ENCODE measurements at regions not wholly inside any gene's neighbourhood (a gene's known extent, or its start where the extent isn't known, plus 50 kb on each side); places are given as distances from the start of the nearest gene placed in this dataset.
"Not testable (repeated sequence)": the region's sequence is repeated elsewhere in the genome, so short reads cannot be mapped to it uniquely, and the experiment has no call there.

GRCh38 chr4:114262421-114262820 is 283.0 kb upstream of the ARSJ start:
- intact Hi-C loops (cut with micrococcal nuclease); H3K4me3 Mint-ChIP-seq; H3K9me3 Mint-ChIP-seq: not testable (repeated sequence)

GRCh38 chr4:114263233-114263632 is 283.8 kb upstream of the ARSJ start:
- Mint-ChIP-seq H3K4me3 (no peak overlapping the region), H3K27me3 (no peaks in the 10 kb centered on the region), H3K4me1 (ENCODE audit: low read depth) (no peaks in the 10 kb centered on the region), H3K9me3 (no peaks in the 10 kb centered on the region), H3K27ac (no peak overlapping the region), H3K36me3 (ENCODE audit: low read depth) (no peaks in the 10 kb centered on the region)
- intact Hi-C loops (cut with micrococcal nuclease), result loop anchor here (1.0 kb wide), 1 partner anchor 10 kb away; no protein-coding TSS in a partner anchor

More at GRCh38 chr4:114262421-114262820, 283.0 kb upstream of the ARSJ start:
- not testable (repeated sequence) for H3K27ac Mint-ChIP-seq; H3K4me1 Mint-ChIP-seq (ENCODE audit: low read depth); H3K36me3 Mint-ChIP-seq (ENCODE audit: low read depth); H3K27me3 Mint-ChIP-seq

GRCh38 chr4:114264452-114264851 is 285.0 kb upstream of the ARSJ start:
- H3K36me3 Mint-ChIP-seq (ENCODE audit: low read depth), result no peaks in the 10 kb centered on the region
- H3K27ac Mint-ChIP-seq, result no peak overlapping the region
- H3K9me3 Mint-ChIP-seq, result no peaks in the 10 kb centered on the region
- H3K4me1 Mint-ChIP-seq (ENCODE audit: low read depth), result no peaks in the 10 kb centered on the region
- no peaks in the 10 kb centered on the region for H3K27me3 Mint-ChIP-seq
- H3K4me3 Mint-ChIP-seq, result no peak overlapping the region
- intact Hi-C loops (cut with micrococcal nuclease), result no loop called here

- Mint-ChIP-seq H3K27me3 (no peaks in the 10 kb centered on the region), H3K4me1 (ENCODE audit: low read depth) (no peaks in the 10 kb centered on the region), H3K36me3 (ENCODE audit: low read depth) (no peaks in the 10 kb centered on the region), H3K4me3 (no peak overlapping the region), H3K9me3 (no peaks in the 10 kb centered on the region), H3K27ac (no peak overlapping the region)
- intact Hi-C loops (cut with micrococcal nuclease), result no loop called here
Observed at GRCh38 chr4:114264877-114265291, 285.4 kb upstream of the ARSJ start.

- no peaks in the 10 kb centered on the region for H3K36me3 Mint-ChIP-seq (ENCODE audit: low read depth)
- no peaks in the 10 kb centered on the region for H3K4me1 Mint-ChIP-seq (ENCODE audit: low read depth)
- no peaks in the 10 kb centered on the region for H3K27me3 Mint-ChIP-seq
- H3K9me3 Mint-ChIP-seq, result no peaks in the 10 kb centered on the region
- no peak overlapping the region for H3K27ac Mint-ChIP-seq
- H3K4me3 Mint-ChIP-seq, result no peak overlapping the region
- intact Hi-C loops (cut with micrococcal nuclease), result no loop called here
Observed at GRCh38 chr4:114265342-114265741, 285.9 kb upstream of the ARSJ start.

GRCh38 chr4:114267976-114268375 is 288.5 kb upstream of the ARSJ start:
- intact Hi-C loops (cut with micrococcal nuclease), result no loop called here
- Mint-ChIP-seq H3K36me3 (ENCODE audit: low read depth) (no peaks in the 10 kb centered on the region), H3K4me1 (ENCODE audit: low read depth) (no peaks in the 10 kb centered on the region), H3K27ac (no peak overlapping the region), H3K4me3 (no peak overlapping the region), H3K27me3 (no peaks in the 10 kb centered on the region), H3K9me3 (no peaks in the 10 kb centered on the region)

- no peaks in the 10 kb centered on the region for H3K27me3 Mint-ChIP-seq
- H3K27ac Mint-ChIP-seq, result no peak overlapping the region
Observed at GRCh38 chr4:114271031-114271430, 291.6 kb upstream of the ARSJ start.

GRCh38 chr4:114272226-114272625 is 292.8 kb upstream of the ARSJ start:
- H3K27ac Mint-ChIP-seq, result no peak overlapping the region
- H3K4me3 Mint-ChIP-seq, result no peak overlapping the region

More at GRCh38 chr4:114271031-114271430, 291.6 kb upstream of the ARSJ start:
- intact Hi-C loops (cut with micrococcal nuclease), result no loop called here
- Mint-ChIP-seq H3K9me3 (no peaks in the 10 kb centered on the region), H3K4me1 (ENCODE audit: low read depth) (no peaks in the 10 kb centered on the region), H3K36me3 (ENCODE audit: low read depth) (no peaks in the 10 kb centered on the region), H3K4me3 (no peak overlapping the region)

GRCh38 chr4:114273238-114273637 is 293.8 kb upstream of the ARSJ start:
- H3K27me3 Mint-ChIP-seq, result no peaks in the 10 kb centered on the region
- H3K9me3 Mint-ChIP-seq, result peaks cover under 1% of the 10 kb centered on the region
- intact Hi-C loops (cut with micrococcal nuclease), result no loop called here

More at GRCh38 chr4:114272226-114272625, 292.8 kb upstream of the ARSJ start:
- intact Hi-C loops (cut with micrococcal nuclease), result no loop called here
- H3K9me3 Mint-ChIP-seq, result no peaks in the 10 kb centered on the region
- H3K36me3 Mint-ChIP-seq (ENCODE audit: low read depth), result no peaks in the 10 kb centered on the region
- H3K4me1 Mint-ChIP-seq (ENCODE audit: low read depth), result no peaks in the 10 kb centered on the region
- H3K27me3 Mint-ChIP-seq, result no peaks in the 10 kb centered on the region

GRCh38 chr4:114277690-114278089 is 298.2 kb upstream of the ARSJ start:
- Mint-ChIP-seq H3K9me3 (peaks cover 7% of the 10 kb centered on the region), H3K4me1 (ENCODE audit: low read depth) (no peaks in the 10 kb centered on the region), H3K27ac (no peak overlapping the region), H3K36me3 (ENCODE audit: low read depth) (no peaks in the 10 kb centered on the region), H3K4me3 (no peak overlapping the region), H3K27me3 (no peaks in the 10 kb centered on the region)
- intact Hi-C loops (cut with micrococcal nuclease), result no loop called here

More at GRCh38 chr4:114273238-114273637, 293.8 kb upstream of the ARSJ start:
- Mint-ChIP-seq H3K36me3 (ENCODE audit: low read depth) (no peaks in the 10 kb centered on the region), H3K4me3 (no peak overlapping the region), H3K4me1 (ENCODE audit: low read depth) (no peaks in the 10 kb centered on the region), H3K27ac (no peak overlapping the region)

- no peak overlapping the region for H3K4me3 Mint-ChIP-seq
- H3K4me1 Mint-ChIP-seq (ENCODE audit: low read depth), result no peaks in the 10 kb centered on the region
- H3K27ac Mint-ChIP-seq, result no peak overlapping the region
- H3K27me3 Mint-ChIP-seq, result no peaks in the 10 kb centered on the region
- H3K9me3 Mint-ChIP-seq, result peaks cover 7% of the 10 kb centered on the region
- intact Hi-C loops (cut with micrococcal nuclease), result no loop called here
- no peaks in the 10 kb centered on the region for H3K36me3 Mint-ChIP-seq (ENCODE audit: low read depth)
Observed at GRCh38 chr4:114279066-114279465, 299.6 kb upstream of the ARSJ start.

- H3K36me3 Mint-ChIP-seq (ENCODE audit: low read depth), result no peaks in the 10 kb centered on the region
- H3K27me3 Mint-ChIP-seq, result no peaks in the 10 kb centered on the region
- intact Hi-C loops (cut with micrococcal nuclease), result no loop called here
- H3K4me3 Mint-ChIP-seq, result no peak overlapping the region
- H3K9me3 Mint-ChIP-seq, result peaks cover 7% of the 10 kb centered on the region
- H3K27ac Mint-ChIP-seq, result no peak overlapping the region
- H3K4me1 Mint-ChIP-seq (ENCODE audit: low read depth), result no peaks in the 10 kb centered on the region
Observed at GRCh38 chr4:114279711-114280110, 300.3 kb upstream of the ARSJ start.

GRCh38 chr4:114280645-114281044 is 301.2 kb upstream of the ARSJ start:
- no peaks in the 10 kb centered on the region for H3K36me3 Mint-ChIP-seq (ENCODE audit: low read depth)
- no peak overlapping the region for H3K27ac Mint-ChIP-seq
- H3K4me1 Mint-ChIP-seq (ENCODE audit: low read depth), result no peaks in the 10 kb centered on the region
- H3K27me3 Mint-ChIP-seq, result no peaks in the 10 kb centered on the region
- peaks cover 7% of the 10 kb centered on the region for H3K9me3 Mint-ChIP-seq
- no peak overlapping the region for H3K4me3 Mint-ChIP-seq
- intact Hi-C loops (cut with micrococcal nuclease), result no loop called here

GRCh38 chr4:114281164-114281960 is 301.9 kb upstream of the ARSJ start:
- Mint-ChIP-seq H3K9me3 (peaks cover 7% of the 10 kb centered on the region), H3K4me3 (no peak overlapping the region), H3K27me3 (no peaks in the 10 kb centered on the region), H3K4me1 (ENCODE audit: low read depth) (no peaks in the 10 kb centered on the region), H3K36me3 (ENCODE audit: low read depth) (no peaks in the 10 kb centered on the region), H3K27ac (no peak overlapping the region)
- intact Hi-C loops (cut with micrococcal nuclease), result no loop called here

GRCh38 chr4:114282937-114283336 is 303.5 kb upstream of the ARSJ start:
- peaks cover 16% of the 10 kb centered on the region for H3K9me3 Mint-ChIP-seq
- no peak overlapping the region for H3K27ac Mint-ChIP-seq
- no peaks in the 10 kb centered on the region for H3K36me3 Mint-ChIP-seq (ENCODE audit: low read depth)
- intact Hi-C loops (cut with micrococcal nuclease), result no loop called here
- no peaks in the 10 kb centered on the region for H3K27me3 Mint-ChIP-seq
- no peak overlapping the region for H3K4me3 Mint-ChIP-seq
- H3K4me1 Mint-ChIP-seq (ENCODE audit: low read depth), result no peaks in the 10 kb centered on the region
